GM23338 (cell line): ENCODE measurements at regions not wholly inside any gene's neighbourhood (a gene's known extent, or its start where the extent isn't known, plus 50 kb on each side); places are given as distances from the start of the nearest gene placed in this dataset.

ENCODE experiments used
- ATAC-seq: fragments of 200-7000 bp; cut with Tn5 transposase; 3 replicates; pipeline ENCODE4 v1.9.1; 2020
- DNase-seq: peaks from one replicate; pipeline ENCODE4 v3.0.0-alpha.2; 2015; ENCODE audit warnings: low spot score
- H2AFZ ChIP-seq: fragments of 200-600 bp; sonication (generic); 2 replicates; pipeline ENCODE4 v1.8.0; 2016; ENCODE audit warnings: antibody characterized with exemption, mild to moderate bottlenecking, moderate library complexity
- H3F3A ChIP-seq: fragments of 200-600 bp; sonication (generic); replicated peaks from 2 replicates; pipeline ENCODE4 v1.8.0; 2017; ENCODE audit warnings: antibody characterized with exemption, mixed run types, low read depth
- H3K27ac ChIP-seq: fragments of 200-600 bp; sonication (generic); 2 replicates; pipeline ENCODE4 v1.6.1; 2016; ENCODE audit warnings: low read depth
- H3K27me3 ChIP-seq: fragments of 200-600 bp; sonication (generic); 2 replicates; pipeline ENCODE4 v1.8.0; 2016; ENCODE audit warnings: mild to moderate bottlenecking, mixed run types, moderate library complexity; ENCODE audit not compliant: insufficient read depth
- H3K36me3 ChIP-seq: fragments of 200-600 bp; sonication (generic); 2 replicates; pipeline ENCODE4 v1.8.0; 2016; ENCODE audit warnings: mild to moderate bottlenecking; ENCODE audit not compliant: insufficient read depth
- H3K4me1 ChIP-seq: fragments of 200-600 bp; sonication (generic); 2 replicates; pipeline ENCODE4 v1.8.0; 2016; ENCODE audit warnings: mild to moderate bottlenecking, moderate library complexity; ENCODE audit not compliant: insufficient read depth
- H3K4me2 ChIP-seq: fragments of 200-600 bp; sonication (generic); 2 replicates; pipeline ENCODE4 v1.7.1; 2017; ENCODE audit warnings: mixed run types
- H3K4me3 ChIP-seq: fragments of 200-600 bp; sonication (generic); 2 replicates; pipeline ENCODE4 v1.6.1; 2016; ENCODE audit warnings: mixed run types
- H3K79me2 ChIP-seq: fragments of 200-600 bp; sonication (generic); replicated peaks from 2 replicates; pipeline ENCODE4 v1.8.0; 2017; ENCODE audit warnings: mild to moderate bottlenecking; ENCODE audit not compliant: insufficient read depth
- H3K9me2 ChIP-seq: fragments of 200-600 bp; sonication (generic); 2 replicates; pipeline ENCODE4 v1.8.0; 2017; ENCODE audit not compliant: insufficient read depth
- H4K20me1 ChIP-seq: fragments of 200-600 bp; sonication (generic); replicated peaks from 2 replicates; pipeline ENCODE4 v1.8.0; 2017; ENCODE audit warnings: mild to moderate bottlenecking; ENCODE audit not compliant: insufficient read depth
- H3K27ac Mint-ChIP-seq: 2 replicates; pipeline ENCODE4 v1.8.0; 2020; ENCODE audit warnings: inconsistent platforms, mild to moderate bottlenecking, moderate library complexity, mixed read lengths
- H3K27me3 Mint-ChIP-seq: 3 replicates; pipeline ENCODE4 v1.8.0; 2022; ENCODE audit warnings: low read depth, mild to moderate bottlenecking, moderate library complexity, mixed read lengths, inconsistent platforms; ENCODE audit not compliant: insufficient read depth, poor library complexity
- H3K36me3 Mint-ChIP-seq: 3 replicates; pipeline ENCODE4 v1.8.0; 2021; ENCODE audit warnings: low read depth, mild to moderate bottlenecking, inconsistent platforms, moderate library complexity, mixed read lengths
- H3K4me1 Mint-ChIP-seq: 3 replicates; pipeline ENCODE4 v1.8.0; 2020; ENCODE audit warnings: mild to moderate bottlenecking, inconsistent platforms, mixed read lengths
- H3K4me3 Mint-ChIP-seq: 3 replicates; pipeline ENCODE4 v1.8.0; 2021; ENCODE audit warnings: moderate library complexity, mild to moderate bottlenecking, inconsistent platforms, mixed read lengths
- H3K9me3 Mint-ChIP-seq: 3 replicates; pipeline ENCODE4 v1.8.0; 2020; ENCODE audit warnings: moderate library complexity, mild to moderate bottlenecking, inconsistent platforms, mixed read lengths
- CREB1 ChIP-seq: fragments of 250-450 bp; sonication (Bioruptor Pico); IDR thresholded peaks from 2 replicates; pipeline ENCODE4 v1.5.0; 2020; ENCODE audit warnings: low read depth, mild to moderate bottlenecking, moderate library complexity
- CTCF ChIP-seq, 2 experiments: fragments of 200-600 bp in 1 of 2; sonication (generic) in 1 of 2; conservative IDR thresholded peaks; 2 replicates each; pipeline versions ENCODE4 v1.5.1 to v1.6.1; 2016 to 2017; ENCODE audit warnings: antibody characterized with exemption in 2 of 2, low read depth in 2 of 2, mild to moderate bottlenecking in 2 of 2, moderate library complexity in 1 of 2
- ETS1 ChIP-seq: IDR thresholded peaks from 2 replicates; pipeline ENCODE4 v1.6.1; 2016; ENCODE audit warnings: antibody characterized with exemption
- EZH2 ChIP-seq: fragments of 200-600 bp; sonication (generic); IDR thresholded peaks from one replicate; pipeline ENCODE4 v1.8.0; 2017; ENCODE audit warnings: antibody characterized with exemption, mild to moderate bottlenecking, low read depth; ENCODE audit not compliant: unreplicated experiment
- EZH2phosphoT487 ChIP-seq: fragments of 200-600 bp; sonication (generic); IDR thresholded peaks from one replicate; pipeline ENCODE4 v1.8.1; 2018; ENCODE audit warnings: antibody characterized with exemption; ENCODE audit not compliant: unreplicated experiment
- JUNB ChIP-seq: IDR thresholded peaks from one replicate; pipeline ENCODE4 v1.6.1; 2016; ENCODE audit warnings: antibody characterized with exemption; ENCODE audit not compliant: unreplicated experiment
- NANOG ChIP-seq: IDR thresholded peaks from 2 replicates; pipeline ENCODE4 v1.6.1; 2016; ENCODE audit warnings: antibody characterized with exemption, borderline replicate concordance
- POLR2AphosphoS5 ChIP-seq: IDR thresholded peaks from 2 replicates; pipeline ENCODE4 v1.6.1; 2016; ENCODE audit warnings: antibody characterized with exemption, low read depth
- REST ChIP-seq: IDR thresholded peaks from one replicate; pipeline ENCODE4 v1.6.1; 2018; ENCODE audit warnings: antibody characterized with exemption; ENCODE audit not compliant: unreplicated experiment
- STAT1 ChIP-seq: IDR thresholded peaks from one replicate; pipeline ENCODE4 v1.6.1; 2016; ENCODE audit warnings: antibody characterized with exemption; ENCODE audit not compliant: unreplicated experiment
- ZNF114 ChIP-seq: fragments of 250-450 bp; sonication (Bioruptor Pico); IDR thresholded peaks from 2 replicates; pipeline ENCODE4 v1.5.0; 2020; ENCODE audit warnings: mild to moderate bottlenecking, moderate library complexity
- ZNF331 ChIP-seq: fragments of 250-450 bp; sonication (Bioruptor Pico); IDR thresholded peaks from 2 replicates; pipeline ENCODE4 v1.5.0; 2020; ENCODE audit warnings: low read depth, mild to moderate bottlenecking, moderate library complexity
- ZNF462 ChIP-seq: fragments of 250-450 bp; sonication (Bioruptor Pico); IDR thresholded peaks from 2 replicates; pipeline ENCODE4 v1.5.0; 2020; ENCODE audit warnings: mild to moderate bottlenecking, moderate library complexity

- ATAC-seq, result no peak
- Histone ChIP-seq H3K36me3 (no peaks in the 10 kb centered on the region), H3K27ac (no peak overlapping the region), H3K4me2 (no peak overlapping the region), H3F3A (no peaks in the 10 kb centered on the region), H3K4me1 (0 out of 2 replicates have a peak, but pooled peaks cover 10% of the 10 kb centered on the region), H3K79me2 (no peaks in the 10 kb centered on the region), H3K27me3 (no peaks in the 10 kb centered on the region), H4K20me1 (no peaks in the 10 kb centered on the region), H3K4me3 (no peak overlapping the region), H2AFZ (peak overlapping the region; percentile 9; the same call in 1 of the 2 replicates), H3K9me2 (no peaks in the 10 kb centered on the region)
- no peak overlapping the region for H3K4me3 Mint-ChIP-seq
- no peak for DNase-seq
- TF ChIP-seq POLR2AphosphoS5 (no peak), ZNF462 (CRISPR knock-in tag) (no peak), REST (no peak), ZNF331 (CRISPR knock-in tag) (no peak), ETS1 (no peak), JUNB (no peak), CTCF (conservative IDR thresholded peaks at IDR 0.05; ENCODE audit: low read depth in 2 of 2) (no peak), EZH2phosphoT487 (no peak), CREB1 (CRISPR knock-in tag) (no peak), STAT1 (no peak), NANOG (no peak), ZNF114 (CRISPR knock-in tag) (no peak), EZH2 (no peak)
- H3K36me3 Mint-ChIP-seq, result no peaks in the 10 kb centered on the region; the same call in 2 of the 3 replicates
- no peak overlapping the region for H3K27ac Mint-ChIP-seq
- H3K27me3 Mint-ChIP-seq, result no peaks in the 10 kb centered on the region
- no peaks in the 10 kb centered on the region; the same call in 1 of the 3 replicates for H3K9me3 Mint-ChIP-seq
- H3K4me1 Mint-ChIP-seq, result peaks cover 6% of the 10 kb centered on the region; the same call in 1 of the 3 replicates
These were observed 326.9 kb upstream of the HNRNPA3 start for GRCh38 chr2:176885661-176886060.
